PC-3 (cell line): ENCODE measurements at regions not wholly inside any gene's neighbourhood (a gene's known extent, or its start where the extent isn't known, plus 50 kb on each side); places are given as distances from the start of the nearest gene placed in this dataset.

Experiments
- ATAC-seq: fragments of 200-7000 bp; cut with Tn5 transposase; 2 replicates; pipeline ENCODE4 v1.9.1; 2020; ENCODE audit warnings: mild to moderate bottlenecking, moderate library complexity
- BruUV-seq: library from RNA; stranded (reverse); fragments of 400-500 nt; replicated peaks from 2 replicates; lab custom pipeline; 2021; lab: Mats Ljungman, UMichigan
- CTCF ChIA-PET: fragments of 300-600 bp; sonication (Branson Sonifier 250); formaldehyde crosslinking; loops from one replicate; lab custom pipeline; 2022; ENCODE audit warnings: antibody characterized with exemption; lab: Charles Lee
- POLR2A ChIA-PET: fragments of 300-600 bp; sonication (Branson Sonifier 250); formaldehyde crosslinking; loops from one replicate; lab custom pipeline; 2022; ENCODE audit warnings: antibody characterized with exemption; ENCODE audit not compliant: unreplicated experiment; lab: Charles Lee
- DNase-seq: peaks from one replicate; pipeline ENCODE4 v3.0.0-alpha.2; 2015
- H2AFZ ChIP-seq: fragments of 300-600 bp; sonication (generic); 2 replicates; pipeline ENCODE4 v1.6.0; 2016; ENCODE audit warnings: antibody characterized with exemption, low read length
- H3F3A ChIP-seq: fragments of 300-600 bp; sonication (generic); one replicate; pipeline ENCODE4 v1.6.0; 2017; ENCODE audit warnings: antibody characterized with exemption, low read length, control low read depth, mild to moderate bottlenecking; ENCODE audit not compliant: unreplicated experiment
- H3K27ac ChIP-seq: fragments of 300-600 bp; sonication (generic); 2 replicates; pipeline ENCODE4 v1.5.1; 2016; ENCODE audit warnings: mild to moderate bottlenecking, low read length
- H3K27me3 ChIP-seq: fragments of 300-600 bp; sonication (generic); 2 replicates; pipeline ENCODE4 v1.6.1; 2016; ENCODE audit warnings: low read length, mixed read lengths
- H3K36me3 ChIP-seq: fragments of 300-600 bp; sonication (generic); 2 replicates; pipeline ENCODE4 v1.6.1; 2016; ENCODE audit warnings: low read depth, mixed run types, low read length, mixed read lengths
- H3K4me1 ChIP-seq: fragments of 300-600 bp; sonication (generic); 2 replicates; pipeline ENCODE4 v1.5.1; 2016; ENCODE audit warnings: low read length; ENCODE audit not compliant: insufficient read depth
- H3K4me2 ChIP-seq: fragments of 300-600 bp; sonication (generic); 2 replicates; pipeline ENCODE4 v1.6.0; 2016; ENCODE audit warnings: low read length
- H3K4me3 ChIP-seq: fragments of 300-600 bp; sonication (generic); 2 replicates; pipeline ENCODE4 v1.5.1; 2016; ENCODE audit warnings: mild to moderate bottlenecking, low read length, mixed read lengths
- H3K79me2 ChIP-seq: fragments of 300-600 bp; sonication (generic); 2 replicates; pipeline ENCODE4 v1.6.1; 2017; ENCODE audit warnings: low read length, mixed read lengths
- H3K9ac ChIP-seq: fragments of 300-600 bp; sonication (generic); 2 replicates; pipeline ENCODE4 v1.6.0; 2016; ENCODE audit warnings: mild to moderate bottlenecking, low read length
- H3K9me2 ChIP-seq: fragments of 300-600 bp; sonication (generic); replicated peaks from 2 replicates; pipeline ENCODE4 v1.6.1; 2016; ENCODE audit warnings: mixed run types, low read length, mixed read lengths
- H3K9me3 ChIP-seq: fragments of 300-600 bp; sonication (generic); 2 replicates; pipeline ENCODE4 v1.6.1; 2016; ENCODE audit warnings: low read length, mixed read lengths
- H4K20me1 ChIP-seq: fragments of 300-600 bp; sonication (generic); 2 replicates; pipeline ENCODE4 v1.6.1; 2016; ENCODE audit warnings: low read length, mixed read lengths
- CTCF ChIP-seq: fragments of 300-600 bp; sonication (generic); conservative IDR thresholded peaks from 2 replicates; pipeline ENCODE4 v1.5.1; 2017; ENCODE audit warnings: antibody characterized with exemption, low read depth, mild to moderate bottlenecking, low read length
- EZH2 ChIP-seq: fragments of 300-600 bp; sonication (generic); IDR thresholded peaks from one replicate; pipeline ENCODE4 v1.6.1; 2017; ENCODE audit warnings: antibody characterized with exemption, mild to moderate bottlenecking, low read length; ENCODE audit not compliant: unreplicated experiment
- EZH2phosphoT487 ChIP-seq: fragments of 300-600 bp; sonication (generic); IDR thresholded peaks from 2 replicates; pipeline ENCODE4 v1.6.1; 2018; ENCODE audit warnings: mild to moderate bottlenecking, antibody characterized with exemption, low read length, borderline replicate concordance
- intact Hi-C: fragments of 100-400 bp; cut with micrococcal nuclease; formaldehyde crosslinking; loops from 2 replicates; pipeline ENCODE4 v1.9.0; 2023

- Histone ChIP-seq H3K9me2 (no peaks in the 10 kb centered on the region), H3K36me3 (no peaks in the 10 kb centered on the region), H3F3A (no peaks in the 10 kb centered on the region), H3K27me3 (peaks cover 2% of the 10 kb centered on the region; the same call in 1 of the 2 replicates), H3K9me3 (no peaks in the 10 kb centered on the region), H4K20me1 (no peaks in the 10 kb centered on the region), H3K9ac (no peak overlapping the region), H3K4me2 (no peak overlapping the region), H3K27ac (no peak overlapping the region), H3K79me2 (no peaks in the 10 kb centered on the region), H3K4me3 (no peak overlapping the region), H2AFZ (no peak overlapping the region), H3K4me1 (peaks cover 5% of the 10 kb centered on the region; the same call in 1 of the 2 replicates)
- intact Hi-C loops: no loop called here
- no peak for DNase-seq
- ChIA-PET CTCF (no interaction called here), POLR2A (no interaction called here)
- TF ChIP-seq CTCF (no peak), EZH2 (no peak), EZH2phosphoT487 (no peak)
- no peak for ATAC-seq
- BruUV-seq: no TSS peak
These were observed 80.8 kb upstream of the PCBD1 start for GRCh38 chr10:70969188-70969587.

DNA sequence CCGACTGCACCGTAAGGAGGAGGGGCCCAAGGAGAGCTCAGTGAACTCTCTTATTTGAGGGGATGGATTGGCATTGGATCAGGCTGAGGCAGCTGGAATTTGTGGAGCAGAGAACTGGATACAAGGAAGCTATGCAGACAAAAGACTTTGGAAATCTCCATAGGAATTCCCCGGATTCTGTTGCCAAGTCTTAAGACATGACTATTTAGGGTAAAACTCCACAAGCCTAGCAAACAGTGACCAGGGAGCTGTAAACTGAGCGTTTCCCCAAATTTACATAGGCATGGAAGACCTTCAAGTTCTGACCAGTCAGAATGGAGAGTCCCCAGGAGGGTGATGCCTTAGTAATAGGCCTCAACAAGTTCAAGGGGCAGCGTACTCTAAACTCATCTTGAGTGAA is 82.5 kb upstream of the PCBD1 start:
- Histone ChIP-seq H3K9me2 (no peaks in the 10 kb centered on the region), H3F3A (no peaks in the 10 kb centered on the region), H3K4me3 (no peak overlapping the region), H3K36me3 (no peaks in the 10 kb centered on the region), H3K27me3 (peaks cover 8% of the 10 kb centered on the region; the same call in 1 of the 2 replicates), H3K79me2 (no peaks in the 10 kb centered on the region), H3K4me2 (no peak overlapping the region), H3K9me3 (no peaks in the 10 kb centered on the region), H3K27ac (no peak overlapping the region), H3K9ac (no peak overlapping the region), H3K4me1 (peaks cover 8% of the 10 kb centered on the region; the same call in 1 of the 2 replicates), H2AFZ (no peak overlapping the region), H4K20me1 (no peaks in the 10 kb centered on the region)
- ATAC-seq (no peak), DNase-seq (no peak)
- CTCF ChIA-PET: no interaction called here
- BruUV-seq: no TSS peak
- TF ChIP-seq EZH2phosphoT487 (no peak), CTCF (no peak), EZH2 (no peak)
- intact Hi-C loops: no loop called here
- POLR2A ChIA-PET: no interaction called here

DNA sequence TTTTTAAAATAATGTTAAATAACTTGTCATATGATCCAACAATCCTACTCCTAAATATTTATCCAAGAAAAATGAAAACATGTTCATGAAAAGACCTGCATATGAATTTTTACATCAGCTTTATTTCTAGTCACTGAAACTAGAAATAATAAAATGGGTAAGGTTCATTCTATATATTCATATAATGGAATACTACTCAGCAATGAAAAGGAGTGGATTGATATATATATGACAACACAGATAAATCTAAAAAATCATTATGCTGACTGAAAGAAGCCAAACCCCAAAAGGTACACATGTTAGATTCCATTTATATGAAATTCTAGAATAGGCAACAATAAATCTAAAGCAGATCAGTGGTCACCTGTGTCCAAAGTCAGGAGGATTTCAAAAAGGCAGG is 84.9 kb upstream of the PCBD1 start:
- intact Hi-C loops: no loop called here
- BruUV-seq: no TSS peak

More for the DNA sequence above, 84.9 kb upstream of the PCBD1 start:
- H2AFZ ChIP-seq: no peak overlapping the region
- no peak overlapping the region for H3K4me2 ChIP-seq
- no peak overlapping the region for H3K9ac ChIP-seq
- peaks cover 14% of the 10 kb centered on the region; the same call in 1 of the 2 replicates for H3K27me3 ChIP-seq
- no peaks in the 10 kb centered on the region for H4K20me1 ChIP-seq
- H3K4me3 ChIP-seq: no peak overlapping the region
- ATAC-seq: no peak
- TF ChIP-seq CTCF: no peak
- TF ChIP-seq EZH2: no peak
- TF ChIP-seq EZH2phosphoT487: no peak
- no peaks in the 10 kb centered on the region for H3F3A ChIP-seq
- no peak for DNase-seq
- no peaks in the 10 kb centered on the region for H3K9me2 ChIP-seq
- H3K27ac ChIP-seq: no peak overlapping the region
- H3K9me3 ChIP-seq: no peaks in the 10 kb centered on the region
- H3K4me1 ChIP-seq: peaks cover 6% of the 10 kb centered on the region; the same call in 1 of the 2 replicates
- no peaks in the 10 kb centered on the region for H3K36me3 ChIP-seq
- ChIA-PET CTCF (no interaction called here), POLR2A (no interaction called here)
- H3K79me2 ChIP-seq: no peaks in the 10 kb centered on the region
